ENCODE measurements at regions not wholly inside any gene's neighbourhood (a gene's known extent, or its start where the extent isn't known, plus 50 kb on each side); places are given as distances from the start of the nearest gene placed in this dataset.

- no peaks in the 10 kb centered on the region for H3K9me3 ChIP-seq
- no peaks in the 10 kb centered on the region for H3K4me1 ChIP-seq (ENCODE audit: low read depth)
- no peak for TF ChIP-seq CTCF (IDR thresholded peaks at IDR 0.05)
- no peak overlapping the region for H3K4me3 ChIP-seq
- ATAC-seq (peak; percentile 32), DNase-seq (no peak)
- H3K36me3 ChIP-seq (ENCODE audit: low read depth), result no peaks in the 10 kb centered on the region
- intact Hi-C loops (cut with DNase I, micrococcal nuclease), result no loop called here
Observed at GRCh38 chr2:226378753-226379705, 420.6 kb downstream of the IRS1 start.

GRCh38 chr2:226376516-226377180 is 423.0 kb downstream of the IRS1 start:
- ATAC-seq (no peak), DNase-seq (no peak)
- intact Hi-C loops (cut with DNase I, micrococcal nuclease), result no loop called here
- H3K36me3 ChIP-seq (ENCODE audit: low read depth), result no peaks in the 10 kb centered on the region
- no peaks in the 10 kb centered on the region for H3K4me1 ChIP-seq (ENCODE audit: low read depth)
- no peak for TF ChIP-seq CTCF (IDR thresholded peaks at IDR 0.05)
- no peaks in the 10 kb centered on the region for H3K9me3 ChIP-seq
- no peak overlapping the region for H3K4me3 ChIP-seq

- intact Hi-C loops (cut with DNase I, micrococcal nuclease), result no loop called here
Observed at GRCh38 chr2:226366920-226367319, 432.7 kb downstream of the IRS1 start.

GRCh38 chr2:226364217-226364616 is 435.4 kb downstream of the IRS1 start:
- Histone ChIP-seq H3K4me1 (ENCODE audit: low read depth) (no peaks in the 10 kb centered on the region), H3K9me3 (no peaks in the 10 kb centered on the region), H3K4me3 (no peak overlapping the region), H3K36me3 (ENCODE audit: low read depth) (no peaks in the 10 kb centered on the region)
- intact Hi-C loops (cut with DNase I, micrococcal nuclease), result no loop called here
- TF ChIP-seq CTCF (IDR thresholded peaks at IDR 0.05), result no peak
- DNase-seq (no peak), ATAC-seq (no peak)

More at GRCh38 chr2:226366920-226367319, 432.7 kb downstream of the IRS1 start:
- no peaks in the 10 kb centered on the region for H3K36me3 ChIP-seq (ENCODE audit: low read depth)
- DNase-seq (no peak), ATAC-seq (no peak)
- H3K4me1 ChIP-seq (ENCODE audit: low read depth), result no peaks in the 10 kb centered on the region
- H3K9me3 ChIP-seq, result no peaks in the 10 kb centered on the region
- TF ChIP-seq CTCF (IDR thresholded peaks at IDR 0.05), result no peak
- no peak overlapping the region for H3K4me3 ChIP-seq

- no peak for TF ChIP-seq CTCF (IDR thresholded peaks at IDR 0.05)
- Histone ChIP-seq H3K4me3 (no peak overlapping the region), H3K9me3 (no peaks in the 10 kb centered on the region), H3K4me1 (ENCODE audit: low read depth) (no peaks in the 10 kb centered on the region), H3K36me3 (ENCODE audit: low read depth) (no peaks in the 10 kb centered on the region)
- intact Hi-C loops (cut with DNase I, micrococcal nuclease), result no loop called here
- DNase-seq, result no peak
- ATAC-seq, result peak; percentile 28
Observed at GRCh38 chr2:226362980-226363379, 436.6 kb downstream of the IRS1 start.
